ENCODE measurements at regions not wholly inside any gene's neighbourhood (a gene's known extent, or its start where the extent isn't known, plus 50 kb on each side); places are given as distances from the start of the nearest gene placed in this dataset.

- in situ Hi-C loops (cut with HindIII; ENCODE audit: low pct_ligation_motif_present, low pct_unique_long_range_greater_than_20kb, low sequenced_read_pairs): no loop called here
These were observed 466.1 kb downstream of the BTBD3 start for GRCh38 chr20:12383821-12384220.

GRCh38 chr20:12386821-12387220, 469.1 kb downstream of the BTBD3 start:
- in situ Hi-C loops (cut with HindIII; ENCODE audit: low pct_ligation_motif_present, low pct_unique_long_range_greater_than_20kb, low sequenced_read_pairs): no loop called here
- DNase-seq: no peak

More at GRCh38 chr20:12383821-12384220, 466.1 kb downstream of the BTBD3 start:
- DNase-seq: no peak

GRCh38 chr20:12391099-12391498, 473.4 kb downstream of the BTBD3 start:
- no peak for DNase-seq
- in situ Hi-C loops (cut with HindIII; ENCODE audit: low pct_ligation_motif_present, low pct_unique_long_range_greater_than_20kb, low sequenced_read_pairs): no loop called here

GRCh38 chr20:12394786-12395185, 477.1 kb downstream of the BTBD3 start:
- no peak for DNase-seq
- in situ Hi-C loops (cut with HindIII; ENCODE audit: low pct_ligation_motif_present, low pct_unique_long_range_greater_than_20kb, low sequenced_read_pairs): no loop called here

- no peak for DNase-seq
- in situ Hi-C loops (cut with HindIII; ENCODE audit: low pct_ligation_motif_present, low pct_unique_long_range_greater_than_20kb, low sequenced_read_pairs): no loop called here
These were observed 477.7 kb downstream of the BTBD3 start for GRCh38 chr20:12395353-12395752.

GRCh38 chr20:12395760-12396159, 478.1 kb downstream of the BTBD3 start:
- in situ Hi-C loops (cut with HindIII; ENCODE audit: low pct_ligation_motif_present, low pct_unique_long_range_greater_than_20kb, low sequenced_read_pairs): no loop called here
- DNase-seq: no peak

GRCh38 chr20:12399110-12399836, 481.6 kb downstream of the BTBD3 start:
- no peak for DNase-seq
- in situ Hi-C loops (cut with HindIII; ENCODE audit: low pct_ligation_motif_present, low pct_unique_long_range_greater_than_20kb, low sequenced_read_pairs): no loop called here

- DNase-seq: no peak
- in situ Hi-C loops (cut with HindIII; ENCODE audit: low pct_ligation_motif_present, low pct_unique_long_range_greater_than_20kb, low sequenced_read_pairs): no loop called here
These were observed 487.2 kb downstream of the BTBD3 start for GRCh38 chr20:12404941-12405340.

GRCh38 chr20:12406978-12407377, 489.3 kb downstream of the BTBD3 start:
- in situ Hi-C loops (cut with HindIII; ENCODE audit: low pct_ligation_motif_present, low pct_unique_long_range_greater_than_20kb, low sequenced_read_pairs): no loop called here
- no peak for DNase-seq

GRCh38 chr20:12409501-12409900, 491.8 kb downstream of the BTBD3 start:
- in situ Hi-C loops (cut with HindIII; ENCODE audit: low pct_ligation_motif_present, low pct_unique_long_range_greater_than_20kb, low sequenced_read_pairs): no loop called here

GRCh38 chr20:12410783-12411182, 493.1 kb downstream of the BTBD3 start:
- in situ Hi-C loops (cut with HindIII; ENCODE audit: low pct_ligation_motif_present, low pct_unique_long_range_greater_than_20kb, low sequenced_read_pairs): no loop called here
- no peak for DNase-seq

More at GRCh38 chr20:12409501-12409900, 491.8 kb downstream of the BTBD3 start:
- no peak for DNase-seq

- in situ Hi-C loops (cut with HindIII; ENCODE audit: low pct_ligation_motif_present, low pct_unique_long_range_greater_than_20kb, low sequenced_read_pairs): no loop called here
- no peak for DNase-seq
These were observed 493.7 kb downstream of the BTBD3 start for GRCh38 chr20:12411246-12411940.

GRCh38 chr20:12413116-12413515, 495.4 kb downstream of the BTBD3 start:
- no peak for DNase-seq
- in situ Hi-C loops (cut with HindIII; ENCODE audit: low pct_ligation_motif_present, low pct_unique_long_range_greater_than_20kb, low sequenced_read_pairs): no loop called here

- no peak for DNase-seq
- in situ Hi-C loops (cut with HindIII; ENCODE audit: low pct_ligation_motif_present, low pct_unique_long_range_greater_than_20kb, low sequenced_read_pairs): no loop called here
These were observed 497.0 kb downstream of the BTBD3 start for GRCh38 chr20:12414446-12415274.

GRCh38 chr20:12416281-12416680, 498.6 kb downstream of the BTBD3 start:
- in situ Hi-C loops (cut with HindIII; ENCODE audit: low pct_ligation_motif_present, low pct_unique_long_range_greater_than_20kb, low sequenced_read_pairs): no loop called here
- DNase-seq: no peak

- in situ Hi-C loops (cut with HindIII; ENCODE audit: low pct_ligation_motif_present, low pct_unique_long_range_greater_than_20kb, low sequenced_read_pairs): no loop called here
- no peak for DNase-seq
These were observed 516.0 kb downstream of the BTBD3 start for GRCh38 chr20:12433724-12434123.

GRCh38 chr20:12434672-12435071, 517.0 kb downstream of the BTBD3 start:
- no peak for DNase-seq
- in situ Hi-C loops (cut with HindIII; ENCODE audit: low pct_ligation_motif_present, low pct_unique_long_range_greater_than_20kb, low sequenced_read_pairs): no loop called here

- no peak for DNase-seq
- in situ Hi-C loops (cut with HindIII; ENCODE audit: low pct_ligation_motif_present, low pct_unique_long_range_greater_than_20kb, low sequenced_read_pairs): no loop called here
These were observed 517.6 kb downstream of the BTBD3 start for GRCh38 chr20:12435268-12435667.

GRCh38 chr20:12453711-12454110, 536.0 kb downstream of the BTBD3 start:
- DNase-seq: no peak
- in situ Hi-C loops (cut with HindIII; ENCODE audit: low pct_ligation_motif_present, low pct_unique_long_range_greater_than_20kb, low sequenced_read_pairs): no loop called here

All from ACHN (cell line).